ENCODE measurements at regions not wholly inside any gene's neighbourhood (a gene's known extent, or its start where the extent isn't known, plus 50 kb on each side); places are given as distances from the start of the nearest gene placed in this dataset.

DNA sequence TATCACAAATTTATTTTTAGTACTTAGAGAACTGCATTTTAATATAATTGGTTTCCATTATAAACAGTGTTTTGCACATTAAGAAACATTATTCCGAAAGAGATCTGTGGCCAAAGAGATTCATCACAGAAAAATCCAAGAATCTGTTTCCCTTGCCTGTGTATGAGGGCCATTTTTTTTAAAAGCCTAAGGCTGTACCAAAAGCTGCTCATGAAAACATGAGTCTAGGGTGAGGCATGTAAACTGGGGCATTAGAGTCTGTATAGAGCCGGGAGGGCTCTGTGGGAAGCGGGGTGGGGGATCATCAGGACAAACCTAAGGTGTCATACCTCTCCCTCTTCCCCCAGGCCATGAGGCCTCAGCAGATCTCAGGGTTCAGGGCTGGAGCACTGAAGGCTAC lies 223.8 kb downstream of the FBXO15 start:
- no peak overlapping the region for H3K9ac ChIP-seq (ENCODE audit: low read depth in 1 of 2, low read length in 2 of 2)
- H3K4me3 ChIP-seq (ENCODE audit: low read depth in 1 of 3, low read length in 3 of 3), result no peak overlapping the region
- WGBS, result 73% methylated on average over 3 of the region's 3 CpGs
- H3K36me3 ChIP-seq (ENCODE audit: control insufficient read depth in 4 of 4, insufficient read depth in 3 of 4, low read depth in 1 of 4, low read length in 3 of 4), result no peaks in the 10 kb centered on the region
- no peak overlapping the region for H3K27ac ChIP-seq (ENCODE audit: low read depth in 1 of 2, low read length in 2 of 2)
- H3K27me3 ChIP-seq (ENCODE audit: control insufficient read depth in 4 of 4, insufficient read depth in 4 of 4, low read length in 3 of 4), result peaks cover 0 to 6% (median 0%) of the 10 kb centered on the region in 4 donors
- no peak for DNase-seq (ENCODE audit: low spot score)
- H3K9me3 ChIP-seq (ENCODE audit: control insufficient read depth in 4 of 4, low read length in 3 of 4), result no peaks in the 10 kb centered on the region
- no peaks in the 10 kb centered on the region for H3K4me1 ChIP-seq (ENCODE audit: control insufficient read depth in 4 of 4, insufficient read depth in 4 of 4, low read length in 3 of 4)
- TF ChIP-seq JUND (IDR thresholded peaks at IDR 0.05) (no peak), HNF4A (conservative IDR thresholded peaks at IDR 0.05) (no peak), EGR1 (IDR thresholded peaks at IDR 0.05; ENCODE audit: low read depth in 2 of 2) (no peak), HNF4G (IDR thresholded peaks at IDR 0.05) (no peak), SP1 (IDR thresholded peaks at IDR 0.05) (no peak), RAD21 (IDR thresholded peaks at IDR 0.05) (no peak), FOXA2 (IDR thresholded peaks at IDR 0.05) (no peak), GABPA (IDR thresholded peaks at IDR 0.05 in 1 of 2, conservative IDR thresholded peaks at IDR 0.05 in 1 of 2) (no peak), RXRA (IDR thresholded peaks at IDR 0.05) (no peak), FOXA1 (IDR thresholded peaks at IDR 0.05) (no peak), YY1 (IDR thresholded peaks at IDR 0.05) (no peak), TAF1 (conservative IDR thresholded peaks at IDR 0.05) (no peak)
- TF ChIP-seq, protein P1, sequence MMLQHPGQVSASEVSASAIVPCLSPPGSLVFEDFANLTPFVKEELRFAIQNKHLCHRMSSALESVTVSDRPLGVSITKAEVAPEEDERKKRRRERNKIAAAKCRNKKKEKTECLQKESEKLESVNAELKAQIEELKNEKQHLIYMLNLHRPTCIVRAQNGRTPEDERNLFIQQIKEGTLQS (IDR thresholded peaks at IDR 0.05), result no peak
- TF ChIP-seq, protein P2, sequence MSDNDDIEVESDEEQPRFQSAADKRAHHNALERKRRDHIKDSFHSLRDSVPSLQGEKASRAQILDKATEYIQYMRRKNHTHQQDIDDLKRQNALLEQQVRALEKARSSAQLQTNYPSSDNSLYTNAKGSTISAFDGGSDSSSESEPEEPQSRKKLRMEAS (IDR thresholded peaks at IDR 0.05), result no peak
- TF ChIP-seq, protein P3, sequence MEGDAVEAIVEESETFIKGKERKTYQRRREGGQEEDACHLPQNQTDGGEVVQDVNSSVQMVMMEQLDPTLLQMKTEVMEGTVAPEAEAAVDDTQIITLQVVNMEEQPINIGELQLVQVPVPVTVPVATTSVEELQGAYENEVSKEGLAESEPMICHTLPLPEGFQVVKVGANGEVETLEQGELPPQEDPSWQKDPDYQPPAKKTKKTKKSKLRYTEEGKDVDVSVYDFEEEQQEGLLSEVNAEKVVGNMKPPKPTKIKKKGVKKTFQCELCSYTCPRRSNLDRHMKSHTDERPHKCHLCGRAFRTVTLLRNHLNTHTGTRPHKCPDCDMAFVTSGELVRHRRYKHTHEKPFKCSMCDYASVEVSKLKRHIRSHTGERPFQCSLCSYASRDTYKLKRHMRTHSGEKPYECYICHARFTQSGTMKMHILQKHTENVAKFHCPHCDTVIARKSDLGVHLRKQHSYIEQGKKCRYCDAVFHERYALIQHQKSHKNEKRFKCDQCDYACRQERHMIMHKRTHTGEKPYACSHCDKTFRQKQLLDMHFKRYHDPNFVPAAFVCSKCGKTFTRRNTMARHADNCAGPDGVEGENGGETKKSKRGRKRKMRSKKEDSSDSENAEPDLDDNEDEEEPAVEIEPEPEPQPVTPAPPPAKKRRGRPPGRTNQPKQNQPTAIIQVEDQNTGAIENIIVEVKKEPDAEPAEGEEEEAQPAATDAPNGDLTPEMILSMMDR (IDR thresholded peaks at IDR 0.05; ENCODE audit: low read depth, low read length, missing input control), result no peak
- TF ChIP-seq, protein P4, sequence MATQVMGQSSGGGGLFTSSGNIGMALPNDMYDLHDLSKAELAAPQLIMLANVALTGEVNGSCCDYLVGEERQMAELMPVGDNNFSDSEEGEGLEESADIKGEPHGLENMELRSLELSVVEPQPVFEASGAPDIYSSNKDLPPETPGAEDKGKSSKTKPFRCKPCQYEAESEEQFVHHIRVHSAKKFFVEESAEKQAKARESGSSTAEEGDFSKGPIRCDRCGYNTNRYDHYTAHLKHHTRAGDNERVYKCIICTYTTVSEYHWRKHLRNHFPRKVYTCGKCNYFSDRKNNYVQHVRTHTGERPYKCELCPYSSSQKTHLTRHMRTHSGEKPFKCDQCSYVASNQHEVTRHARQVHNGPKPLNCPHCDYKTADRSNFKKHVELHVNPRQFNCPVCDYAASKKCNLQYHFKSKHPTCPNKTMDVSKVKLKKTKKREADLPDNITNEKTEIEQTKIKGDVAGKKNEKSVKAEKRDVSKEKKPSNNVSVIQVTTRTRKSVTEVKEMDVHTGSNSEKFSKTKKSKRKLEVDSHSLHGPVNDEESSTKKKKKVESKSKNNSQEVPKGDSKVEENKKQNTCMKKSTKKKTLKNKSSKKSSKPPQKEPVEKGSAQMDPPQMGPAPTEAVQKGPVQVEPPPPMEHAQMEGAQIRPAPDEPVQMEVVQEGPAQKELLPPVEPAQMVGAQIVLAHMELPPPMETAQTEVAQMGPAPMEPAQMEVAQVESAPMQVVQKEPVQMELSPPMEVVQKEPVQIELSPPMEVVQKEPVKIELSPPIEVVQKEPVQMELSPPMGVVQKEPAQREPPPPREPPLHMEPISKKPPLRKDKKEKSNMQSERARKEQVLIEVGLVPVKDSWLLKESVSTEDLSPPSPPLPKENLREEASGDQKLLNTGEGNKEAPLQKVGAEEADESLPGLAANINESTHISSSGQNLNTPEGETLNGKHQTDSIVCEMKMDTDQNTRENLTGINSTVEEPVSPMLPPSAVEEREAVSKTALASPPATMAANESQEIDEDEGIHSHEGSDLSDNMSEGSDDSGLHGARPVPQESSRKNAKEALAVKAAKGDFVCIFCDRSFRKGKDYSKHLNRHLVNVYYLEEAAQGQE (IDR thresholded peaks at IDR 0.05), result no peak

DNA sequence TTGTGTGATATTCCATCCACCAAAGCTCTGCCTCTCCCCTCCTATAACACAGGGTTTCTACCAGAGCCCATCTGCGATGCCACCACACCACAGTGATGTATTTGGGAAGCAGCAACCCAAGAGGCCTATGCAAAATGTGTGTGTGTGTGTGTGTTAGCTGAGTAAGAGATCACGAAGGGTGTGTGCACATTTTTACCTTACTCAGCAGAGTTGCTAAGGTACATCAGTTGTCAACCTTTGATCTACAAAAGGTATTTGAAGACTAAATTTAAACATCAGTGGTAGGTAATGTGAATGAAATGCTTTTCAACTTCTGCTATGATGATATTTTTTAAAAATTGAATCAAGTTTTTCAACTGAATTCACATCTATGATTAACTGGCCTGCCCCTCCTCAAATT lies 227.6 kb downstream of the FBXO15 start:
- Histone ChIP-seq H3K36me3 (ENCODE audit: control insufficient read depth in 4 of 4, insufficient read depth in 3 of 4, low read depth in 1 of 4, low read length in 3 of 4) (no peaks in the 10 kb centered on the region), H3K27ac (ENCODE audit: low read depth in 1 of 2, low read length in 2 of 2) (no peak overlapping the region), H3K9me3 (ENCODE audit: control insufficient read depth in 4 of 4, low read length in 3 of 4) (no peaks in the 10 kb centered on the region), H3K4me1 (ENCODE audit: control insufficient read depth in 4 of 4, insufficient read depth in 4 of 4, low read length in 3 of 4) (no peaks in the 10 kb centered on the region), H3K27me3 (ENCODE audit: control insufficient read depth in 4 of 4, insufficient read depth in 4 of 4, low read length in 3 of 4) (peaks cover 0 to 5% (median 0%) of the 10 kb centered on the region in 4 donors), H3K9ac (ENCODE audit: low read depth in 1 of 2, low read length in 2 of 2) (no peak overlapping the region), H3K4me3 (ENCODE audit: low read depth in 1 of 3, low read length in 3 of 3) (no peak overlapping the region)
- TF ChIP-seq TAF1 (conservative IDR thresholded peaks at IDR 0.05) (no peak), RXRA (IDR thresholded peaks at IDR 0.05) (no peak), NR2F2 (IDR thresholded peaks at IDR 0.05) (no peak), RAD21 (IDR thresholded peaks at IDR 0.05) (no peak), HNF4A (conservative IDR thresholded peaks at IDR 0.05) (no peak), YY1 (IDR thresholded peaks at IDR 0.05) (no peak)
- TF ChIP-seq, protein P1 (IDR thresholded peaks at IDR 0.05), result no peak
- TF ChIP-seq, protein P5, sequence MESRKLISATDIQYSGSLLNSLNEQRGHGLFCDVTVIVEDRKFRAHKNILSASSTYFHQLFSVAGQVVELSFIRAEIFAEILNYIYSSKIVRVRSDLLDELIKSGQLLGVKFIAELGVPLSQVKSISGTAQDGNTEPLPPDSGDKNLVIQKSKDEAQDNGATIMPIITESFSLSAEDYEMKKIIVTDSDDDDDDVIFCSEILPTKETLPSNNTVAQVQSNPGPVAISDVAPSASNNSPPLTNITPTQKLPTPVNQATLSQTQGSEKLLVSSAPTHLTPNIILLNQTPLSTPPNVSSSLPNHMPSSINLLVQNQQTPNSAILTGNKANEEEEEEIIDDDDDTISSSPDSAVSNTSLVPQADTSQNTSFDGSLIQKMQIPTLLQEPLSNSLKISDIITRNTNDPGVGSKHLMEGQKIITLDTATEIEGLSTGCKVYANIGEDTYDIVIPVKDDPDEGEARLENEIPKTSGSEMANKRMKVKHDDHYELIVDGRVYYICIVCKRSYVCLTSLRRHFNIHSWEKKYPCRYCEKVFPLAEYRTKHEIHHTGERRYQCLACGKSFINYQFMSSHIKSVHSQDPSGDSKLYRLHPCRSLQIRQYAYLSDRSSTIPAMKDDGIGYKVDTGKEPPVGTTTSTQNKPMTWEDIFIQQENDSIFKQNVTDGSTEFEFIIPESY (IDR thresholded peaks at IDR 0.05), result no peak
- TF ChIP-seq, protein P3 (IDR thresholded peaks at IDR 0.05; ENCODE audit: low read depth, low read length, missing input control), result no peak
- WGBS, result 72% methylated on average over 2 of the region's 2 CpGs
- DNase-seq (ENCODE audit: low spot score), result no peak

Measured in liver (tissue), 8 donors.